ENCODE measurements at regions not wholly inside any gene's neighbourhood (a gene's known extent, or its start where the extent isn't known, plus 50 kb on each side); places are given as distances from the start of the nearest gene placed in this dataset.

DNA sequence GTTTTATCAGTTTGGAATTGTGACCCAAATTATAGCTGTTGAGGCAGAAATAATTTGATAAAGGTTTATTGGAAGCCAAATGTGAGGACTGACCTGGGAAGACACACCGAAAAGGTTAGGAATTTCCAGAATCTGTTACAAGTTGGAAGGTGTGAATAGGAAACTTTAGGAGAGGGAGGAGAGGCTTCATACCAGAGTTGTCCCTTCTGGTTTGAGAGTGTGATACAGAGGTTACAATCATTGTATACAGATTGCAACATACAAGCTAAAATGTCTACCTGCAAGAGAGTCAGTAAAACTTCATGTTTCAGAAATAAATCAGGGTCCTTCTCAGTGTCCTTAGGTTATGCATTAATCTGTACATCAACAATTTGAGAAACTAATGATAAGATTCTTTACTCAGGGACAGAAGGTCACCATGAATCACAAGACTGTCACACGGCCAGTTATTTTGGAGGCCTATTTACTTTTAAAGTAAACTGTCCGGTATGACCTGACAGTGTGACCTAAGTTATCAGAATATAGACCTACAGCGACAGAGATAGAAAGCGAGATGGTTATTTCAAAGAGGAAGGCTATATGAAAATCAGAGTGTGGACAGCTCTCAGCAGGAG, 204.9 kb upstream of the CTNND2 start:
- Histone ChIP-seq H3K27ac (ENCODE audit: low read depth) (no peak overlapping the region), H3K27me3 (ENCODE audit: insufficient read depth) (no peaks in the 10 kb centered on the region), H3K9me2 (ENCODE audit: insufficient read depth) (no peaks in the 10 kb centered on the region), H3K79me2 (replicated peaks; ENCODE audit: insufficient read depth) (no peaks in the 10 kb centered on the region), H3K4me2 (no peak overlapping the region), H3F3A (replicated peaks; ENCODE audit: low read depth) (no peaks in the 10 kb centered on the region), H2AFZ (0 out of 2 replicates have a peak overlapping the region, but pooled peaks have one; percentile 25), H3K36me3 (ENCODE audit: insufficient read depth) (no peaks in the 10 kb centered on the region), H4K20me1 (replicated peaks; ENCODE audit: insufficient read depth) (no peaks in the 10 kb centered on the region), H3K4me1 (ENCODE audit: insufficient read depth) (no peaks in the 10 kb centered on the region), H3K4me3 (no peak overlapping the region)
- no peaks in the 10 kb centered on the region for H3K9me3 Mint-ChIP-seq
- no peaks in the 10 kb centered on the region for H3K4me1 Mint-ChIP-seq
- no peak for TF ChIP-seq STAT1 (IDR thresholded peaks at IDR 0.05; ENCODE audit: unreplicated experiment)
- no peak for TF ChIP-seq EZH2 (IDR thresholded peaks at IDR 0.05; ENCODE audit: low read depth, unreplicated experiment)
- TF ChIP-seq, protein P1, sequence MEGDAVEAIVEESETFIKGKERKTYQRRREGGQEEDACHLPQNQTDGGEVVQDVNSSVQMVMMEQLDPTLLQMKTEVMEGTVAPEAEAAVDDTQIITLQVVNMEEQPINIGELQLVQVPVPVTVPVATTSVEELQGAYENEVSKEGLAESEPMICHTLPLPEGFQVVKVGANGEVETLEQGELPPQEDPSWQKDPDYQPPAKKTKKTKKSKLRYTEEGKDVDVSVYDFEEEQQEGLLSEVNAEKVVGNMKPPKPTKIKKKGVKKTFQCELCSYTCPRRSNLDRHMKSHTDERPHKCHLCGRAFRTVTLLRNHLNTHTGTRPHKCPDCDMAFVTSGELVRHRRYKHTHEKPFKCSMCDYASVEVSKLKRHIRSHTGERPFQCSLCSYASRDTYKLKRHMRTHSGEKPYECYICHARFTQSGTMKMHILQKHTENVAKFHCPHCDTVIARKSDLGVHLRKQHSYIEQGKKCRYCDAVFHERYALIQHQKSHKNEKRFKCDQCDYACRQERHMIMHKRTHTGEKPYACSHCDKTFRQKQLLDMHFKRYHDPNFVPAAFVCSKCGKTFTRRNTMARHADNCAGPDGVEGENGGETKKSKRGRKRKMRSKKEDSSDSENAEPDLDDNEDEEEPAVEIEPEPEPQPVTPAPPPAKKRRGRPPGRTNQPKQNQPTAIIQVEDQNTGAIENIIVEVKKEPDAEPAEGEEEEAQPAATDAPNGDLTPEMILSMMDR (conservative IDR thresholded peaks at IDR 0.05; ENCODE audit: low read depth in 2 of 2), result no peak
- no peak for ATAC-seq
- H3K36me3 Mint-ChIP-seq (ENCODE audit: low read depth), result no peaks in the 10 kb centered on the region
- no peak overlapping the region for H3K4me3 Mint-ChIP-seq
- no peak for DNase-seq (ENCODE audit: low spot score)
- no peak overlapping the region for H3K27ac Mint-ChIP-seq
- H3K27me3 Mint-ChIP-seq (ENCODE audit: insufficient read depth, low read depth, poor library complexity), result no peaks in the 10 kb centered on the region

DNA sequence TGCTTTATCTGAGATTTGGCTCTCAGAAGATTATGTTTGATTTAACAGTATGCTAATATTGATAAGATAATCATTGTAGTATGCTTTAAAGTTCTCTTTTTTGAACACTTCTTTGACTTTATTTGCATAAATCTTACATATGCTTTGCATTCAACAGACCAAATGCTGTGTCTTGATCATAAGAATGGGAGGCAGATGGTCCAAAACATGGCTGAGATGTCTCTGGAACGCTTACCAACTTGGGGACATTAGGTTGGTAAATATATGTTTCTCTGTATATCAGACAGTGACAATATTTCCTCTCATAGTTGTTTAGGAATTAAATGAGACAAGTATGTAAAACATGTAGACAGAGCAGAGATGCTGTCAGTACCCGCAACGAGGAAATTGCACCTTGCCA, 197.9 kb upstream of the CTNND2 start:
- H3K36me3 Mint-ChIP-seq (ENCODE audit: low read depth), result no peaks in the 10 kb centered on the region
- Histone ChIP-seq H3K27me3 (ENCODE audit: insufficient read depth) (no peaks in the 10 kb centered on the region), H3K27ac (ENCODE audit: low read depth) (no peak overlapping the region), H3F3A (replicated peaks; ENCODE audit: low read depth) (no peaks in the 10 kb centered on the region), H3K4me2 (no peak overlapping the region), H3K4me1 (ENCODE audit: insufficient read depth) (no peaks in the 10 kb centered on the region), H3K36me3 (ENCODE audit: insufficient read depth) (no peaks in the 10 kb centered on the region), H3K79me2 (replicated peaks; ENCODE audit: insufficient read depth) (no peaks in the 10 kb centered on the region), H3K9me2 (ENCODE audit: insufficient read depth) (no peaks in the 10 kb centered on the region), H2AFZ (no peak overlapping the region), H3K4me3 (no peak overlapping the region), H4K20me1 (replicated peaks; ENCODE audit: insufficient read depth) (no peaks in the 10 kb centered on the region)
- no peaks in the 10 kb centered on the region for H3K27me3 Mint-ChIP-seq (ENCODE audit: insufficient read depth, low read depth, poor library complexity)
- H3K4me3 Mint-ChIP-seq, result no peak overlapping the region
- H3K9me3 Mint-ChIP-seq, result peaks cover 2% of the 10 kb centered on the region; the same call in 1 of the 3 replicates
- no peak for DNase-seq (ENCODE audit: low spot score)
- TF ChIP-seq ETS1 (IDR thresholded peaks at IDR 0.05) (no peak), CREB1 (CRISPR knock-in tag; IDR thresholded peaks at IDR 0.05; ENCODE audit: low read depth) (no peak), REST (IDR thresholded peaks at IDR 0.05; ENCODE audit: unreplicated experiment) (no peak)
- H3K27ac Mint-ChIP-seq, result no peak overlapping the region
- H3K4me1 Mint-ChIP-seq, result peaks cover 6% of the 10 kb centered on the region; the same call in 2 of the 3 replicates
- no peak for ATAC-seq

All from GM23338 (cell line).